AML-193 (cell line): ENCODE measurements at regions not wholly inside any gene's neighbourhood (a gene's known extent, or its start where the extent isn't known, plus 50 kb on each side); places are given as distances from the start of the nearest gene placed in this dataset.
"Not testable (repeated sequence)": the region's sequence is repeated elsewhere in the genome, so short reads cannot be mapped to it uniquely, and the experiment has no call there.

ENCODE experiments used
- DNase-seq, 2 experiments: peaks; one replicate each; lab custom pipeline; 2025; lab: John Stamatoyannopoulos, UW

DNA sequence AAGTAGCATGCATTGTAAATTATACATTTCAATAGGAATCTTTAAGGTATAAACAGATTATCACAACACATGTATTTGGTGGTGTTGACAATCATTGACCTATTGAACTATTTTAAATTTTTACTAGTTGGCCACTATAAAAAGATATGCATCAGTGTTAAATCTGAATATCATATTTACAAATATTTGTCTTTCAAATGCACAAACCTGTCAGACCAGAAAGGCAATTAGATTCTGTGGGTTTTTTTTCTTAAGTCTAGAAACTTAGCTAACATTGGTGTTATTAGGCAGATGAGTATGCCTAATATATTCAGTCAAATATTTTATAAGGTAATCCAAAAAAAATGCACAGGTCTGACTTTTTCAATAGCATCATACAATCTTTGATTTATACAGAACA, 241.4 kb upstream of the DGKB start:
- no peak for DNase-seq

DNA sequence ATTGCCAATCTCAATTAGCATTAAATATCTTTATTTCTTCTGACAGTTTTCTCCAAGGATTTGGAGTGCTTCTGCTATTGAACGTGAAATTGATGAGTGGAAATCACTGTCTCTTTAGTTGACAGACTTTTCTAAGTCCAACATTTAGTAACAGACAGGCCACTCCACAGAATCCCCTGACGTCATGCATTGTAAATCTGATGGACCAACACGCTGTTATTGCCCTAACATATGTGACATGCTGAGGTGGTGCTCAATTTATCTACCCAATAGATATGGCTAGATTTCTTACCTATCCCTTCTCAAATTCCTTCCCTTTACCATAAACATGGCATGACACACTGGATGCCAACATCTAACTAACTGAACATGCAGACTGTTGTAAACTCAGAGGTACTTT, 240.6 kb upstream of the DGKB start:
- no peak for DNase-seq

- no peak for DNase-seq
Observed at GRCh38 chr7:15140431-15140830, 237.9 kb upstream of the DGKB start.

- DNase-seq: no peak
Observed at GRCh38 chr7:15131661-15132060, 229.1 kb upstream of the DGKB start.

DNA sequence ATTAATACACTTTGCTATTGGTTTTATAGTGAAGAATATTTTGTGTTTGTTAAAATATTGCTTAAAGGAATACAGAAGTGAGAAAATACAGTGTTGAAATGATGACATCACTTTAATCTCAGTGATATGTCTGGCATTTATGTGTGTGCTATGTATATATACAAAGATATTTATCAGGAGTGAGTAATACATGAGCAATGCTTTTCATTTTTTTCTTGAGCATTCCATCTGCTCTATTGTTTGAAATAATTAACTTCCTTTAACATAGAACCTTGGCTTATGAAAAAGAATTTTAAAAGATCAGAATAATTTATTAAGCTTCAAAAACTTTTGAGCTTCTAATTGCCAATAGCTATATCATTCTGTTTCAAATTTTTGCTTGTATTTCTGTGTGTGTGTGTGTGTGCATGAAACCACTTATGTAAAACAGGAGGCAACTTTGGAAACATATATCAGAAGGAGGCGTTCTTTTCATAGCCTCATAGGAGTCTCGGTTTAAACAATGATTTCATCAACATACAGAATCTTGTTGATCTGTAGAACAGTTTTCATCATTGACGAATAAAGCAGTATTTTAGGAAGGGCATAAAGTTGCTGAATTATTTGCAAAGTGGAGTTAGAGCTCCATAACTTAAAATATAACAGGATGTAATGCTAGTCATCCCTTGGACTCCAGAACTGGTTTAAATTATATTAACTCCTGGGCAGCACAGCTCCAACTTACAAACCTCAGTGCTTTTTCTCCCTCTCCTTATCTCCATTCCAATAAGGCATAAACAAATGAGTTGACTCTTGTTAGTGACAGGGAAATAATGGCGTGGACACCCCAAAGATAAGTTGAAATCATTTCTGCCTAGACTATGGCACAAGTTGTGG, 228.4 kb upstream of the DGKB start:
- no peak for DNase-seq

DNA sequence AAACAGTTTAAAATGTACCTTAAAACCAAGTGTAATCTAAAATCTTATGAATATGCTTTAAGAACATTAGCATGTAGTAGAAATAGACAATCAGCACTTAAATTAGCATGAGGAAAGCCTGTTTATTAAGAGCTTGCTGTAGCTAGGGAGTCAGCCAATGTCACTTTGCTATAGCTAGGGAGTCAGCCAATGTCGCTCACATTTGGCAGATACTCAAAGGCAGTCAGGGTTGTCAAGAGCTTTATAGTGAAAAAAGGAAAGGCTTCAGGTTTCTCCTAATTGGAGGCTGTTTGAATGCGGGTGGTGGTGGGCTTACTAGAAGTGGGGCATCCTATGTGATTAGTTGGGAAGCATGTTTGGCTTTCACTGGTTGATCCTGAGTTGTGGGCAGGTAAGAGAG, 226.2 kb upstream of the DGKB start:
- no peak for DNase-seq

DNA sequence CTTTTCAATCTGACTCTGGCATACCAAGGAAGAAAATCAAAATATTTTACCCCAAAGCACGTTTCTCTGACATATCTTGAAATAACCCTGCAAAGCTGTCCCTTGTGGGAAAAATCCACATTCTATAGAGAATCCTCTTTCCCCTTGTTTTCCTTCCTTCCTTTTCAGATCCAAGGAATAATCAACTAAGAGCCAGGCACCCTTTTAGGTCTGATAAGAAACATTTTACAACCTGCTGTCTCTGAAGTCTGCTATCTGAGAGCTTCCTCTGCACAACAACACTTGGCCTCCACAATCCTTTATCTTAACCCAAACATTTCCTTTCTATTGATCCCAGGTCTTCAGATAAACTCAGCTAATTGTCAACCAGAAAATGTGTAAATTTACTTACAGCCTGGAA, 224.1 kb upstream of the DGKB start:
- not testable (repeated sequence) for DNase-seq

- DNase-seq: no peak
Observed at GRCh38 chr7:15123901-15124300, 221.3 kb upstream of the DGKB start.

DNA sequence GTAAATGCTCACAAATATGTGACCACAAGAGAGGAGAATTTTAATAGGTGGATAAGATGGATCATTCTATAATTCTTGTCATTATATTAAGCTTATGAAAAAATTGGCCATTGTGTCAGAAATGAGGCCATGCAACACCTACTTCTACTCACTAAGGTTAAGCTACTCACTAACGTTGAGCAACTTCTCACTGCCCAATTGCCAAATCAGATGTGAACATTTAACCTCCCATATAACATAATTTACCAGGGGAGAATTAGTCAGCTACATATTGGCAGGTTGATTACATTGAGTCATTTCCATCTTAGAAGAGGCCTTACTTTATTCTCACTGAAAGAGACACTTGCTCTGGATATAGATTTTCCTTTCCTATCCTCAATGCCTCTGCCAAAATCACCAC, 211.2 kb upstream of the DGKB start:
- no peak for DNase-seq

DNA sequence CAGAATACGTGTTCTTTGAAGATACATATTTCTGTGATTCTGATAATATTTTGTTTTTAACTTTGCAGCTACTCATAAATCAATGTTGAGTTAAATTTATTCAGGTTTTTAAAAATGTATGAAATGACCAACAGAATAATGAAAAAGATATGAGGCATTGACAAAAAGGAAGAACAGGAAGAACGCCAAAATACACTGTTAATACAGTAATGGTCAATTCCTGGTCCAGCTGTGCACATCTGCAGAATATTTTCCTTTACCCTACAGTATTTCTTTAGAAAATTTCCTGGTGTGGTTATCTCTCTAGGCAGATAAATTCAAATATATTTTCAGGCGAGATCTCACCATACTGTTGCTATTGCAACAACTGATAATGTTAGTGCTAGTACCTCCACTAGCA, 203.2 kb upstream of the DGKB start:
- DNase-seq: no peak

DNA sequence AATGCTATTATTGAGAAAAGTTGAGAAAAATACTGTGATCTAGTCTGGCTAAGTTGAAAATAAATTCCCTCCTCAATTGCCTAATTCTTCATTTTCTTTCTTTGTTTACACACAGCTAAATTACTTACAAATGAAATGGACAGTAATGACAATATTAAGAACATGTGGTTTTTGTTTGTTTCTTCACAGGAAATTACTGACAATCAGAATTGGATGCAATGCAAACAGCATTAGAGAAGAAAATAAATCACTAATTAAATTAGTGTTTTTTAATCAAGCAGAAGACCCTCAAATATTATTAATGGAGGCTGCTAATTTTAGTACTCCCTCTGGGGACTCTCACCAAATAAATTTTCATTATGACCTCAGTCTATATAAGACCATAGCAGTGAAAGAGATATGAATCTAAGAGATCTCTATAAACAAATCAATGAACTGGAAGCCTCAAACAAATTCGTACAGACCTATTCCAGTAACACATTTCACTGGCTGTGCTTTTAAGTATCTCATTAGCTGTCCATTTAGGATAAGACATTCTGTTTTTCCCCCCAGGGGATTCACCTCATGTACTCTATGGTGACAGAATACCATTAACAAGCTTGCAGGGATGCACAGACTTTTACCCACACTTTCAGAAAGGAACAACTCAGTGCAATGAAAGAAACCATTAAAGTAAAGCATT, 202.0 kb upstream of the DGKB start:
- no peak for DNase-seq

- no peak for DNase-seq
Observed at GRCh38 chr7:15099074-15099473, 196.5 kb upstream of the DGKB start.

GRCh38 chr7:15096853-15097252, 194.3 kb upstream of the DGKB start:
- no peak for DNase-seq

- DNase-seq: no peak
Observed at GRCh38 chr7:15094989-15095388, 192.4 kb upstream of the DGKB start.

DNA sequence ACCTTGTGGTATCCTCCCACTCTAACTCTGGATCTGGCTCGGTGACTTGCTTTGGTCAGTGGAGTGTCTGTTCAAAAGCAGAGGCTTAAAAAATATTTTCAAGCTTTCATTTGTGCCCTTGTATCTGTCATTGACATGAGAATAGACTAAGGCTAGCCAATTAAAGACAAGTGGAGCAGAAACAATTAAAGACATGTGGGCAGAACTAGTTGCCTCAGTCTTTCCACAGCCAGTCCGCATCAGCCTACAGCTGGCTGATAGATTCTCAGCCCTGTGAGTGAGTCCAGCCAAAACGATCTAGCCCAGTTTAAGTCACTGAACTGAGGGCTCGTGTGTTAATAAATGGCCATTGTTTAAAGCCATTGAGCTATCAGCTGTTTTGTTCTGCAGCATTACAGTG, 185.2 kb upstream of the DGKB start:
- no peak for DNase-seq

DNA sequence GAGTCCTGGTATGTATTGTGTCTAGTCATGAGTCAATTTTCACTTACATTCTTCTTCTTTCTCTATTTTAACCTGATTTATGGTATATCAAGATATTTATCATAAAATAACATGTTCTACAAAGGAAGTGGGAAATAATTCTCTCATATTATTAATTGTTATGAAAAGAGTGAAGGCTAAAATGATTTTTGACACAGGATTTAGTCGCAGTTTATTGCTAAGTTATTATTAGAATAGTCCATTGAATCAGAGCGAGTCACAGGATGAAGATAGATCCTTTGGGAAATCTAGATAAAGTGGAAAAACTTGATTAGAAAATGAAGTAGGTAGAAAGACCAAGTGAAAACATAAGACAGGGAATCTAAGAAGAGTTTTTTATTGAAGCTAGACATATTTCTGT, 184.3 kb upstream of the DGKB start:
- DNase-seq: no peak

DNA sequence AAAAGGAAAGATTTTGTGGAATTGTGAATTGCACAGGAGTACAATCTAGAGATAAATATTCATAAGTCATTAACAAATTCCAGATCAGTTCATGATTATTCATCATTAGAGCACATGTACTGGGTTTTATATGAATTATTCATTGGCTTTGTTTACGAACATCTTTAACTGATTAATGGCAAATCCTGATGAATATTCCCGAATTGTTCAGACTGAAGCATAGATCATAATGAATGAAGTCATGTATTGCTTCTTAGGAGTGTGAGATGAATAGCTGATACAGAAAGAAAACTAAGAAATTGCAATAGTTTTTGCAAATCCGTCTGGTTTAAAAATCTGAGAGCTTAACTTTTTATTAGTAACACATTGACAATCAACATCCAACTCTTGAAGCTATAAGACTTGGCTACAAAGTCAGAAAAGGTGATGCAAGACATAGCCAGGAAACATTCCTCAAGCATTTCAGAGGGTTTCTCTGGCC, 183.6 kb upstream of the DGKB start:
- DNase-seq: no peak

DNA sequence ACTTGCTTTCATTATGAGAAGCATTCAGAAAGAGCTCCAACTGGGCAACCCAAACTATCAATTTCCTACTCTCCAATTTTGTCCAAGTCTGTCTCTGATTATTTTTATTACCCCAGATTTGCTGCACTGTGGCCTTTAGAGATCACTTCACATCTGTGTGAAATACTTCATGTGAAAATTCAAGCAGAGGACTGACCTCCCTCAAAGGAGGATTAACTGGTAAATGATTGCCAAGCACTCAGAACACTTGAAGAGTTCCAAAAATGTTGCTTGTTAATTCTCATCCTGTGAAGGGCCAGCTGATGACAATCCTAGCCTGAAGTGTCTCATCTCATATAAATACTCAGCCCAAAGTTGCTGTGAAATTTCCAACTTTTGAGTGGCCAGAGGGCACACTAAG, 182.8 kb upstream of the DGKB start:
- no peak for DNase-seq

- no peak for DNase-seq
Observed at GRCh38 chr7:15084368-15084767, 181.8 kb upstream of the DGKB start.

DNA sequence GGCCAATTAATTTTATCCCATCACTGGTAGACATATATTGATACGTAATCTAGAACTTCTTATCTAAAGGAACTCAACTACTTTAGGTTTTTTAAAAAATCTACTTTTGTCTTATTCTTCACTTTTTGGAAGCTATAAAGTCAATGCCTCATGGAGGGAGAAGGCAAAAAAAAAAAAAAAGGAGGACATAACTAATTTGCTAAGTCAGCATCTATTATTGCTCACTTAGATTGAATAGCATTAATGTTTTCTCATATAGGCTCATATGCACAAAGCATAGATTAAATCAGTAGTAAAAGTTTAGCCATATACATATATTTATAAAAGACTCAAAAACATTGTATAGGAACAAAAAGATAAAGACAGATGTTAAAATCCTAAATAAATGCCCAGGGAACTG, 179.3 kb upstream of the DGKB start:
- DNase-seq: no peak

DNA sequence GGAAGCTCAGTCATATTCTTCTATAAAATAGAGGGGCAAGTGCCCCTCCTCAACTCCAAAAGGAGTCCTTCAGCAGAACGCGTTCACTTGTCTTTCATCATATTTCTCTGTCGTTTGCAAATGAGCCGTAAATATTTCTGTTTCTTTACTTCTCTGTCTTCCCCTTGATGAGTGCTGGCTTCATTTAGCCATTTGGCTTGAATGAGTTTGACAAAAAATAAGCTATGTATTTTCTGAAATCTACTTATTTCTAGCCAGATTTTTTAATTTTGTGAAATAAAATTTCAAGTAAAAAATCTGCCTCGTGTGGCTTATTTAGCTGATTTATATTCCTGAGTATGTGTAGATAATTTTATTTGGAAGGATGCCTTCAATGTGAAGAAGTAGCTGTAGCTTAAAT, 170.8 kb upstream of the DGKB start:
- no peak for DNase-seq

DNA sequence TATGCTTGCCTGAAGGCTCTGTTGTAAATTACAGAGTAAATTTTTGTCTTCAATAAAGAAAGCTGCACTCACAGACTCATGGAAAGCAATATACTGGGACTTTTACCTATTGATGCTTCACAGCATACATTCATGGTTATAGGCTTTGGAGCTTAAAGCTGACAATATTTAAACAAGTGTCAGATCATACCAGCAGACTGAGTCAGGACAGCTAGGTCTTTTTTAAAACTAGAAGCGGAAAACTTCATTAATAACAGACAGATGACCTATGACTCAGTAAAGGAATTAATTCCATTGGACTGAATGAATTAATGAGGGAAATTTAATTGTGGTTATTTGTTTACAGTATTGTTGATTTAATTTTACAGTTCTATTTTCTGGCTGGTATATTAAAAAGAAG, 165.8 kb upstream of the DGKB start:
- no peak for DNase-seq

GRCh38 chr7:15057272-15057671, 154.7 kb upstream of the DGKB start:
- DNase-seq: no peak

GRCh38 chr7:15054304-15054703, 151.8 kb upstream of the DGKB start:
- DNase-seq: not testable (repeated sequence)
